Hindlimb muscle (tissue), 1 donor: ENCODE measurements at regions not wholly inside any gene's neighbourhood (a gene's known extent, or its start where the extent isn't known, plus 50 kb on each side); places are given as distances from the start of the nearest gene placed in this dataset.

ENCODE experiments used
- DNase-seq: peaks from one replicate; pipeline ENCODE4 v3.0.0-alpha.2; 2013

DNA sequence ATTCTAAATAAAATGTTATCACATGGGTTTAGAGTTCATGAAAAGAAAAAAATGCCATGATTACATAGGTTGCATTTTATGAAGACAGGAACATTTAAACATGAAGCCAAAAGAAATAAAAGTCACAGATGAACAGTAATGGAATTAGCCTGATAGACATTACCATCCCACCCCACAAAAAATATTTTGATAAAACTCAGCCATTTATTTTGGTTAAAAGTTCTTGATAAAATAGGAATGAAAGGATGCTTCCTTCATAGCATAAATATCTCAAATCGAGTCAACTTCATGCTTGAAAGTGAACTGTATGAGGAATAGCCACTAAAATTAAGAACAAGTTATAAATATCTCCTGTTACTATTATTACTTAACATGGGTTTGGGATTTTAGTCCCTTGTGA is 101.9 kb upstream of the TMC3 start:
- DNase-seq: no peak

DNA sequence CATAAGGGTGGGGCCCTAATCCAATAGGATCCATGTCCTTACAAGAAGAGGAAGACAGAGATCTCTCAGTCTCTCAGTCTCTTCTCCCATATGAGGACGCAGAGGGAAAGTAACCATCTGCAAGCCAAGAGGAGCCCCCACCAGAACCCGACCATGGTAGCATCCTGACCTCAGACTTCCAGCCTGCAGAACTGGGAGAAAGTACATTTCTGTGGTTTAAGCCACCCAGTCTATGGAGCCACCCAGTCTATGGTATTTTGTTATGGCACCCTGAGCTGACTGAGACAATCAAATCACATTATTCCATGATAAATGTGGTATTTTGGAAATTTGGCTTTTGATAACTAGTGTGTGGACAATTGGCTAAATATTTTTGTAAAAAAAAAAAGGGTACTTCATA is 101.5 kb upstream of the TMC3 start:
- DNase-seq: no peak

DNA sequence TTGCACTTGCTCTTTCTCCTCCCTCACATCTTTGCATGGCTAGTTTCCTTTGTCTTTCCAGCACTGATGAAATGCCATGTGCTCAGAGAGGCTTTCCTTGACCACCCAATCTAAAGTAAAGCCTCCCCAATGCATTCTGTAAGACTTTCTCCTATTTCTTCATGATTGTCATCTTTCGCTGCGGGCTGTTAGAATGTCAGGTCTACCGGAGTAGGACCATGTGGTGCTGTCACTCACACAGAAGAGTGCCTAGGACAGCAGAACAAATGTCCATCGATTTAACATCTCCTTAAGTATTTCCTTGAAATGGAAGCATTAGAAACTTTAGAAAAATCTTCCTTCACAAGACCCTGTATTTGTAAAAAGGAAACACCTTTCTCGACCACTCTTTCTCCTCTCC is 99.9 kb upstream of the TMC3 start:
- no peak for DNase-seq

DNA sequence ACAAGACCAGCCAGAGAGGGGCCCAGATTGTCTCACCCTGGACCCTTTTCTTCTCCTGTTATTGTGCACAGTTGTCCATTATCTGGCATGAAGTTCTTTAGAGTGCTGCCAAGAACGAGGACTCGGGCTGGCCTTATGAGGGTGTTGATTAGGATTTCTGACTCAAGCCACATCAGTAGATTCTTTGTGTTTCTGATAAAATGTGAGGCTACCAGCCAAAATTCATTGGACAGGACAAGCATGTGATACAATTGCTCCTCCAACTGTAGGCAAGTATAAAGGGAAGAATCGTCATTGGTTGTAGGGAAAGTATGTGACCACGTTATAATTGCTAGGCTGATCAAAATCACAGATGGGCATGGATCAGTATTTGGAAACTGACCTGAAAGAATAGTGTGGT is 99.2 kb upstream of the TMC3 start:
- no peak for DNase-seq

- DNase-seq: no peak
These were observed 97.1 kb upstream of the TMC3 start for GRCh38 chr15:81471151-81471550.

DNA sequence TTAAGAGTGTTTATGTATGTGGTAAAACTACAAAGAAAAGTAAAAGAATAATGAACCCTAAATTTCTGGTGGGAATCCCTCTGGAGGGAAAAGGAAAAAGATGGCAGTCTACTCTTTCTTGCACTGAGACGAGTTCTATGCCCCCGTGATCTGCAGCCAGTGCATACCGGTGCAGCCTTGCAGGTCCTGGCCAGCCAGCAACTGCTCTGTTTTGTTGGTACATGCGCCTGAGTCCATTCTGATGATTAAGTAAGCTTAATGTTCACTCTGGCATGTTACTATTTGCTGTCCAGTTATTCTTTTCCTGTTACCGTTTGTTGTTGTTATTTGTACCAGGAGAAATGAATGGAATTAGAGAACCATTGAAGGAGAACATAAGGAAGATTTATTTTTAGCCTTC is 95.1 kb upstream of the TMC3 start:
- no peak for DNase-seq

DNA sequence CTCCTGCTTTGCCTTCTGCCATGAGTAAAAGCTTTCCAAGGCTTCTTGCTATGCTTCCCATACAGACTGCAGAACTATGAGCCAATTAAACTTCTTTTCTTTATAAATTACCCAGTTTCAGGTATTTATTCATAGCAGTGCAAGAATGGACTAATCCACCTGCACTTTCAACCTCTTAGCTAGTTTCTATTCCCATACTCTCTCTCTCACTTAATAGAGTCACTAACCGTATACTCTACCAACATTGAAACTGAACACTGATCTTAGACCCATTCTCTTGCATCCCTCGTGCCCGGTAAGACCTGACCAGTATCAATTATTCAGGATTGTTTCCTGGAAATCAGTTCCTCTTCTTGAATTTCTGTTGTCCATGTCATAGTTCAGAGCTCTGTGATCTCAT is 92.7 kb upstream of the TMC3 start:
- no peak for DNase-seq

- no peak for DNase-seq
These were observed 80.0 kb upstream of the TMC3 start for GRCh38 chr15:81454024-81454423.

DNA sequence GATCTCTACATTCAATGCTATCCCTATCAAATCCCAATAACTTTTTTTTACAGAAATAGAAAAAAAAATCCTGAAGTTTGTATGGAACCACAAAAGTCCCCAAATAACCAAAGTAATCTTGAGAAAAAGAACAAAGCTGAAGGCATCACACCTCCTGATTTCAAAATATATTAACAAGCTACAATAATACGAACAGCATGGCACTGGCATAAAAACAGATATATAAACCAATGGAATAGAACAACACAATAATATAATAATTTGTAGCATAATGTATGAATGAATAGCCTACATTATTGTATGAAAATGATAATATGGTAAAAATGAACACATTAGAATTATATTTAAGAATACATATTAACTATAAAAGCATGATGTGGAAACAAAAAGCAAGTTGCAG is 76.7 kb upstream of the TMC3 start:
- DNase-seq: no peak

- DNase-seq: no peak
These were observed 75.9 kb upstream of the TMC3 start for GRCh38 chr15:81449836-81450474.

GRCh38 chr15:81443040-81443820 is 69.2 kb upstream of the TMC3 start:
- DNase-seq: no peak

- no peak for DNase-seq
These were observed 68.4 kb upstream of the TMC3 start for GRCh38 chr15:81442454-81442853.

GRCh38 chr15:81434851-81435250 is 60.8 kb upstream of the TMC3 start:
- no peak for DNase-seq

GRCh38 chr15:81433462-81433861 is 59.4 kb upstream of the TMC3 start:
- no peak for DNase-seq

DNA sequence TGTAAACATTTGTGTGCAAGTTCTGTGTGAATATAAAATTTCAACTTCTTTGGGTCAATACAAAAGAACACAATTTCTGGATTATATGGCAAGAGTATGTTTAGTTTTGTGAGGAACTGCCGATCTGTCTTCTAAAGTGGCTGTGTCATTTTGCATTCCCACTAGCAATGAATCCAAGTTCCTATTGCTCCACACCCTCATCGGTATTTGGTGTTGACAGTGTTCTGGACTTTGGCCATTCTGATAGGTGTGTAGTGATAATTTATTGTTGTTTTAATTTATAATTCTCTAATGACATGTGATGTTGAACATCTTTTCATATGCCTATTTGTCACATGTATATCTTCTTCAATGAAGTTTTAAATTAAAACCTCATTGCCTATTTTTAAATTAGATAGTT is 58.2 kb upstream of the TMC3 start:
- DNase-seq: no peak

DNA sequence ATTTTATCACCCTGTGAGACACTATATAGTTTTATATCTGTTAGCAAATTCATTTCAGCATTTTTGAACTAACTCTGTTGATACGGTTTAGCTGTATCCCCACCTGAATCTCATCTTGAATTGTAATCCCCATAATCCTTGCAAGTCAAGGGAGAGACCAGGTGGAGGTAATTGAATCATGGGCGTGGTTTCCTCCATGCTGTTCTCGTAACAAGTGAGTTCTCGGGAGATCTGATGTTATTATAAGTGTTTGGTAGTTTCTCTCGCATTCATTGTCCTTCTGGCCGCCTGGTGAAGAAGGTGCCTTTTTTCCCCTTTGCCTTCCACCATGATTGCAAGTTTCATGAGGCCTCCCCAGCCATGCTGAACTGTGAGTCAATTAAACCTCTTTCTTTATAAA is 53.2 kb upstream of the TMC3 start:
- DNase-seq: no peak

GRCh38 chr15:81425905-81426304 is 51.9 kb upstream of the TMC3 start:
- DNase-seq: no peak
